Neural cell (in vitro differentiated cells): ENCODE measurements at regions not wholly inside any gene's neighbourhood (a gene's known extent, or its start where the extent isn't known, plus 50 kb on each side); places are given as distances from the start of the nearest gene placed in this dataset.

Experiments
- H2AFZ ChIP-seq: fragments of 200-600, 300-800 bp; sonication (generic), shearing (Covaris generic); 2 replicates; pipeline ENCODE4 v1.6.0; 2014; ENCODE audit warnings: low read depth, mild to moderate bottlenecking, antibody characterized with exemption, low read length, moderate library complexity
- H3F3A ChIP-seq: fragments of 200-600 bp; shearing (Covaris generic); 2 replicates; pipeline ENCODE4 v1.6.1; 2016; ENCODE audit warnings: mild to moderate bottlenecking, moderate library complexity, mixed read lengths, antibody characterized with exemption, low read length; ENCODE audit not compliant: insufficient read depth, poor library complexity, severe bottlenecking
- H3K27ac ChIP-seq: fragments of 200-600, 300-800 bp; sonication (generic), shearing (Covaris generic); 2 replicates; pipeline ENCODE4 v1.5.1; 2014; ENCODE audit warnings: mild to moderate bottlenecking, low read length, moderate library complexity
- H3K27me3 ChIP-seq: fragments of 300-800, 200-600 bp; sonication (generic), shearing (Covaris generic); 2 replicates; pipeline ENCODE4 v1.6.0; 2014; ENCODE audit warnings: mild to moderate bottlenecking, low read depth, low read length, moderate library complexity; ENCODE audit not compliant: insufficient read depth
- H3K36me3 ChIP-seq: fragments of 300-800, 200-600 bp; sonication (generic), shearing (Covaris generic); 2 replicates; pipeline ENCODE4 v1.5.1; 2014; ENCODE audit warnings: mild to moderate bottlenecking, antibody characterized with exemption, low read length, moderate library complexity; ENCODE audit not compliant: insufficient read depth
- H3K4me2 ChIP-seq: fragments of 300-800, 200-600 bp; sonication (generic), shearing (Covaris generic); 2 replicates; pipeline ENCODE4 v1.6.0; 2014; ENCODE audit warnings: mild to moderate bottlenecking, low read length
- H3K4me3 ChIP-seq: fragments of 300-800, 200-600 bp; sonication (generic), shearing (Covaris generic); 2 replicates; pipeline ENCODE4 v1.5.1; 2014; ENCODE audit warnings: mild to moderate bottlenecking, low read length, moderate library complexity
- H3K79me2 ChIP-seq: fragments of 200-600 bp; shearing (Covaris generic); replicated peaks from 2 replicates; pipeline ENCODE4 v1.6.0; 2014; ENCODE audit warnings: mild to moderate bottlenecking, low read length, moderate library complexity; ENCODE audit not compliant: insufficient read depth
- H3K9ac ChIP-seq: fragments of 300-800, 200-600 bp; sonication (generic), shearing (Covaris generic); 2 replicates; pipeline ENCODE4 v1.6.1; 2016; ENCODE audit warnings: mild to moderate bottlenecking, low read length, mixed read lengths
- H3K9me2 ChIP-seq: fragments of 200-600 bp; shearing (Covaris generic); 2 replicates; pipeline ENCODE4 v1.6.1; 2016; ENCODE audit warnings: mild to moderate bottlenecking, low read length, mixed read lengths; ENCODE audit not compliant: insufficient read depth
- H3K9me3 ChIP-seq: fragments of 200-600, 300-800 bp; sonication (generic), shearing (Covaris generic); 2 replicates; pipeline ENCODE4 v1.6.1; 2016; ENCODE audit warnings: mild to moderate bottlenecking, mixed run types, low read length, moderate library complexity, mixed read lengths
- H4K20me1 ChIP-seq: fragments of 200-600 bp; shearing (Covaris generic); 2 replicates; pipeline ENCODE4 v1.6.1; 2016; ENCODE audit warnings: mild to moderate bottlenecking, mixed run types; ENCODE audit not compliant: insufficient read depth
- CTCF ChIP-seq: fragments of 450-650 bp; IDR thresholded peaks from 2 replicates; pipeline ENCODE4 v1.5.1; 2014; ENCODE audit warnings: antibody characterized with exemption, mild to moderate bottlenecking, moderate library complexity; ENCODE audit not compliant: poor library complexity, severe bottlenecking
- EP300 ChIP-seq: fragments of 450-650 bp; conservative IDR thresholded peaks from 2 replicates; pipeline ENCODE4 v1.6.1; 2014; ENCODE audit warnings: antibody characterized with exemption, mild to moderate bottlenecking, moderate library complexity; ENCODE audit not compliant: poor library complexity, severe bottlenecking
- EZH2 ChIP-seq: fragments of 200-600, 300-800 bp; shearing (Covaris generic), sonication (generic); IDR thresholded peaks from 2 replicates; pipeline ENCODE4 v1.6.1; 2014; ENCODE audit warnings: antibody characterized with exemption, low read length, borderline replicate concordance, mild to moderate bottlenecking; ENCODE audit not compliant: insufficient read depth, poor library complexity, severe bottlenecking
- MXI1 ChIP-seq: fragments of 450-650 bp; conservative IDR thresholded peaks from 2 replicates; pipeline ENCODE4 v1.6.1; 2014; ENCODE audit warnings: antibody characterized with exemption, mild to moderate bottlenecking; ENCODE audit not compliant: poor library complexity, severe bottlenecking
- POLR2AphosphoS5 ChIP-seq: IDR thresholded peaks from 2 replicates; pipeline ENCODE4 v1.6.1; 2012
- RAD21 ChIP-seq: fragments of 450-650 bp; conservative IDR thresholded peaks from 2 replicates; pipeline ENCODE4 v1.6.1; 2014; ENCODE audit warnings: antibody characterized with exemption, mild to moderate bottlenecking, moderate library complexity
- REST ChIP-seq: IDR thresholded peaks from 2 replicates; pipeline ENCODE4 v1.6.1; 2012; ENCODE audit warnings: borderline replicate concordance
- SMC3 ChIP-seq: fragments of 450-650 bp; conservative IDR thresholded peaks from 2 replicates; pipeline ENCODE4 v1.6.1; 2014; ENCODE audit warnings: antibody characterized with exemption, mild to moderate bottlenecking, moderate library complexity; ENCODE audit not compliant: poor library complexity
- TAF1 ChIP-seq: IDR thresholded peaks from 2 replicates; pipeline ENCODE4 v1.6.1; 2012; ENCODE audit warnings: low read depth

- Histone ChIP-seq H3K4me2 (no peak overlapping the region), H3K9me3 (no peaks in the 10 kb centered on the region), H3F3A (no peaks in the 10 kb centered on the region), H2AFZ (no peak overlapping the region), H3K27ac (no peak overlapping the region), H3K79me2 (no peaks in the 10 kb centered on the region), H4K20me1 (no peaks in the 10 kb centered on the region), H3K4me3 (no peak overlapping the region), H3K9ac (no peak overlapping the region), H3K36me3 (no peaks in the 10 kb centered on the region), H3K27me3 (no peaks in the 10 kb centered on the region), H3K9me2 (no peaks in the 10 kb centered on the region)
- TF ChIP-seq RAD21 (no peak), EZH2 (no peak), CTCF (no peak), EP300 (no peak), MXI1 (no peak), SMC3 (no peak), TAF1 (no peak), POLR2AphosphoS5 (no peak), REST (no peak)
Measured at GRCh38 chr2:11068079-11068741, 87.1 kb upstream of the SLC66A3 start.

DNA sequence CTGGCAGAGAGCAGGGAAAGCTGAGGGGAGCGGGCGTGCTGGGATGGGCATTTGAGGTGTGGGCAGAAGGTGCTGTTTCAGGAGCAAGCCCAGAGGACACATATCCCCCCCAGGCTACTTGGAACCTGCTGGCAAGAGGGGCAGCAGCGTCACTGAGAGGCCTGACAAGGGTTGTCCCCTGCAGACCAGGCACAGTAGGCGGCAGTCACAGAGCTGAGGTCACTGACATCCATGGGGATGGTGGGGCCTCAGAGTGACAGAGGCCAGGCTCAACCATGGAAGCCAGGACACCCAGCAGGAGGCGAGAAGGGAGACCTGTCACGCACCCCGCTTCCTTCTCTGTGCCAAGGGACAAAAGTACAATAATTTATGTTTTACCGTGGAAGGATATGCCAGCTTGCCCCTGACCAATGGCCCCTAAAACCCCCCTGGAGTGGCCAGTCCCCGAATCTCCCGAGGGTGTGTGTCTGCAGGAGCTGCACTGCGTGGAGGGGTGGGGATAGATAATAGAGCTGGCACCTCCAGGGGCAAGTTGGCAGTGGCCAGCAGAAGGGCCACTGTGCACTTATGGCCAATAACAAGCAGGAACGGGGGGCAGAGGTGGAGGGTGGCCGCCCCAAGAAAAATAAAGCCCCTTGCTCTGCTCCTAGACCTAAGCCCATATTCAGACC is 86.3 kb upstream of the SLC66A3 start:
- TF ChIP-seq SMC3 = no peak
- no peak for TF ChIP-seq TAF1
- TF ChIP-seq POLR2AphosphoS5 = no peak
- TF ChIP-seq EP300 = no peak
- no peak for TF ChIP-seq RAD21
- TF ChIP-seq CTCF = no peak
- no peak for TF ChIP-seq MXI1
- no peak for TF ChIP-seq REST
- TF ChIP-seq EZH2 = no peak
- Histone ChIP-seq H3F3A (no peaks in the 10 kb centered on the region), H3K27me3 (no peaks in the 10 kb centered on the region), H3K9ac (no peak overlapping the region), H3K9me2 (no peaks in the 10 kb centered on the region), H4K20me1 (no peaks in the 10 kb centered on the region), H2AFZ (no peak overlapping the region), H3K4me3 (no peak overlapping the region), H3K36me3 (no peaks in the 10 kb centered on the region), H3K9me3 (no peaks in the 10 kb centered on the region), H3K4me2 (no peak overlapping the region), H3K27ac (no peak overlapping the region), H3K79me2 (no peaks in the 10 kb centered on the region)
